ENCODE measurements at regions not wholly inside any gene's neighbourhood (a gene's known extent, or its start where the extent isn't known, plus 50 kb on each side); places are given as distances from the start of the nearest gene placed in this dataset.

DNA sequence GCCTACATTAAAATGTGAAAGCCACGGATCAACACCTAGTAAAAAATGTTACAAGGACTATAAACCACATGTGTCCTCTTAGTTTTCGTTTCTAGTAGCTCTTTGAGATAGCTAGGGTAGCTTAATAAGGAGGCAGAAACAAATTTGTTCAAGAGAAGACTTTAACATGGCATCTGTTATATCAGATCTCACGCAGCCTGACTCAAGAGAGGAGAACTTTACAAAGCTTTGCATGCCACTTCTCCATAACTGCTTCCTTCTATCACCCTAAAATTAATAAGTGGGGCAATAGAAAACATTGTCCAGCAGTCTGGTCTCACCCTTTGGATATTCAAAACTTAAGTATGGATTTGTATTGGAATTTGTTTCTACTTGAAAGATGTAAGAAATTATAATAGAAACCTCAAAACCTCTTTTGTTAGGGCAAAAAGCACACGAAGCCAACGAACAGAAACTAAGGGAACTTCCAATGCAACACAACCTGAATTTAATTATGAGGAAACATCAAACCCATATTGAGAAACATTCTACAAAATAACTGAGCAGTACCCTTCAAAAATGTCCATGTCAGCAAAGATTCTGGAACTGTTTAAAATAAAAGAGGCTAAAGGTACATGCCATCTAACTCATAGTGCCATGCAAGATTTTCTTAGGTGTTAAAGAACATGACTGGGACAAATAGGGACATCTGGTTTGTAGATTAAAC, 194.8 kb downstream of the LRIG3 start:
- Mint-ChIP-seq H3K4me3 (no peak overlapping the region), H3K27me3 (peaks cover 6% of the 10 kb centered on the region), H3K27ac (no peak overlapping the region), H3K4me1 (ENCODE audit: unreplicated experiment) (no peaks in the 10 kb centered on the region), H3K36me3 (no peaks in the 10 kb centered on the region), H3K9me3 (no peaks in the 10 kb centered on the region)
- no peak for DNase-seq (ENCODE audit: extremely low spot score, unreplicated experiment)
- TF ChIP-seq, protein P1, sequence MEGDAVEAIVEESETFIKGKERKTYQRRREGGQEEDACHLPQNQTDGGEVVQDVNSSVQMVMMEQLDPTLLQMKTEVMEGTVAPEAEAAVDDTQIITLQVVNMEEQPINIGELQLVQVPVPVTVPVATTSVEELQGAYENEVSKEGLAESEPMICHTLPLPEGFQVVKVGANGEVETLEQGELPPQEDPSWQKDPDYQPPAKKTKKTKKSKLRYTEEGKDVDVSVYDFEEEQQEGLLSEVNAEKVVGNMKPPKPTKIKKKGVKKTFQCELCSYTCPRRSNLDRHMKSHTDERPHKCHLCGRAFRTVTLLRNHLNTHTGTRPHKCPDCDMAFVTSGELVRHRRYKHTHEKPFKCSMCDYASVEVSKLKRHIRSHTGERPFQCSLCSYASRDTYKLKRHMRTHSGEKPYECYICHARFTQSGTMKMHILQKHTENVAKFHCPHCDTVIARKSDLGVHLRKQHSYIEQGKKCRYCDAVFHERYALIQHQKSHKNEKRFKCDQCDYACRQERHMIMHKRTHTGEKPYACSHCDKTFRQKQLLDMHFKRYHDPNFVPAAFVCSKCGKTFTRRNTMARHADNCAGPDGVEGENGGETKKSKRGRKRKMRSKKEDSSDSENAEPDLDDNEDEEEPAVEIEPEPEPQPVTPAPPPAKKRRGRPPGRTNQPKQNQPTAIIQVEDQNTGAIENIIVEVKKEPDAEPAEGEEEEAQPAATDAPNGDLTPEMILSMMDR (conservative IDR thresholded peaks at IDR 0.05) = no peak

DNA sequence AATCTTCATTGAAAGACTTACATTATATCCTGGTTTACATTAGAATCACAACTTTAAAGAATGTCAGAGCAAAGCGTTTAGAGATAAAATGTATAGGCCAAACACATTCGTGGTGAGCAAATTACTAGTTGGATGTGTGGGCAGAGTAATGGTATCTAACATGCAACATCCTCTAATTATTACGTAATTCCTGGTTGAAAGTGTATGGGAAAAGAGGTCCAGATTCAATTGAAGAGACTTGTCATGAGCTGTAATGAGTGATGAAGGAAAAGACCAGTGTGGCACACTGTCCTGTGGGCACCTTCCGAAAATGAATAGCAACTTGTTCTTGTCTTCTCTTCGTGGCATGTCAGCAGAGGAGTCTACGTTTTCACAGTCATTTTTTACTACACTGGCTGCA, 192.8 kb downstream of the LRIG3 start:
- H3K36me3 Mint-ChIP-seq = no peaks in the 10 kb centered on the region
- no peak for DNase-seq (ENCODE audit: extremely low spot score, unreplicated experiment)
- TF ChIP-seq, protein P1 (conservative IDR thresholded peaks at IDR 0.05) = no peak
- no peaks in the 10 kb centered on the region for H3K9me3 Mint-ChIP-seq
- H3K27ac Mint-ChIP-seq = no peak overlapping the region
- H3K4me1 Mint-ChIP-seq (ENCODE audit: unreplicated experiment) = no peaks in the 10 kb centered on the region
- peaks cover 6% of the 10 kb centered on the region for H3K27me3 Mint-ChIP-seq
- H3K4me3 Mint-ChIP-seq = no peak overlapping the region

DNA sequence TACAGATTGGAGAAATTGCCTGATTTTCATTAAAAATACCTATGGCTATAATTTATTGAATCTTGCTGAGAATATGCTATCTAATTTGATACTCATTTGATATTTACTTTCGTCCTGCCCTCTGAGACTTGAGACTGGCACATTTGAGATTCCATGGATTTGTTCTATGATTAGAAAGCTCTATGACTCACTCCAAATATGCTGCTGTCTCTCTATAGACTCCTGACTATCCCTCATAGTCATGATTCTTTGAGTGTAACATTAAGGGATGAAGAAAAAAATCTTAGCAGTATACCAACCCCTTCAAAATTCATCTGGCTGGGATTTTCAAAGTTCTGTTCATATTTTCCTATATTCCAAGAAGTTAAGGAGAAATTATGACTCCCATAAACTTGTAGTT, 191.9 kb downstream of the LRIG3 start:
- H3K4me1 Mint-ChIP-seq (ENCODE audit: unreplicated experiment) = no peaks in the 10 kb centered on the region
- TF ChIP-seq, protein P1 (conservative IDR thresholded peaks at IDR 0.05) = no peak
- H3K9me3 Mint-ChIP-seq = no peaks in the 10 kb centered on the region
- H3K36me3 Mint-ChIP-seq = no peaks in the 10 kb centered on the region
- H3K27ac Mint-ChIP-seq = no peak overlapping the region
- peaks cover 6% of the 10 kb centered on the region for H3K27me3 Mint-ChIP-seq
- DNase-seq (ENCODE audit: extremely low spot score, unreplicated experiment) = no peak
- no peak overlapping the region for H3K4me3 Mint-ChIP-seq

DNA sequence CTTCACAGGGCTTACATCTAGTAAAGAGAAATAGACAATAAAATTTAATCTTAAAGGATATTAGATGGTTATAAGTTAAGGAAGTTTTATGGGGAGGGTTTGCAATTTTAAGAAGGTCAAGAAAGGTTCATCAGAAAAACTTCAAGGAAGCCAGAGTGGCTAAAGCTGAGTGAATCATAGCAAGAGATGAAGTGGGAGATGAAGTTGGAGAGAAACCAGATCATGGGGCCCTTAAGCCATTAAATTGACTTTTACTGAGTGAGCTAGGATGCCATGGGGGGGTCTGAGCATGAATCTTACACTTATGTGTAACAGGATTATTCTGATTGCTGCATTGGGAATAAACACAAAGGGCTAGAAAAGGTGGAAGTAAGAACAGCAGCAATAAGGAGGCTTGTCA, 189.2 kb downstream of the LRIG3 start:
- no peak for DNase-seq (ENCODE audit: extremely low spot score, unreplicated experiment)
- Mint-ChIP-seq H3K27me3 (no peaks in the 10 kb centered on the region), H3K4me3 (no peak overlapping the region), H3K4me1 (ENCODE audit: unreplicated experiment) (no peaks in the 10 kb centered on the region), H3K36me3 (no peaks in the 10 kb centered on the region), H3K9me3 (no peaks in the 10 kb centered on the region), H3K27ac (no peak overlapping the region)
- TF ChIP-seq, protein P1 (conservative IDR thresholded peaks at IDR 0.05) = no peak

DNA sequence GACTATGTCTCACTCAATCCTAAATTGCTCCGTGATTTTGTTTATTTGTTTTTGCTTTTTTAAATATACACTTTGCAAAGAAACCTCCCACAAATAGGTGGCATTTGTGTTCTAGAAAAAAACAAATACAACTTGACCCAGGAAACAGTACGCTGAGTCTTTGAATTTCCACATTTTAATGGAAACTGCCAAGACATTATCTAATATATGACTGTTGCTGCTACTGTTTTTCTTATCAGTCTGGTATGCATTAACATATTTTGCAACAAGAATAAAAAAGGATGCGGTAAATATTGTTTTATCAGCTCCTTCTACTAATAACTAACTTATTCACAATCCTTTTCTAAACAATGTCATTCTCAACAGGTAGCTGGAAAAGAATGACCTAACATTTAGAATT, 187.4 kb downstream of the LRIG3 start:
- no peaks in the 10 kb centered on the region for H3K27me3 Mint-ChIP-seq

More for the DNA sequence above, 187.4 kb downstream of the LRIG3 start:
- TF ChIP-seq, protein P1 (conservative IDR thresholded peaks at IDR 0.05) = no peak
- no peaks in the 10 kb centered on the region for H3K36me3 Mint-ChIP-seq
- H3K4me1 Mint-ChIP-seq (ENCODE audit: unreplicated experiment) = no peaks in the 10 kb centered on the region
- H3K9me3 Mint-ChIP-seq = no peaks in the 10 kb centered on the region
- DNase-seq (ENCODE audit: extremely low spot score, unreplicated experiment) = no peak
- no peak overlapping the region for H3K27ac Mint-ChIP-seq
- no peak overlapping the region for H3K4me3 Mint-ChIP-seq

Measured in type B pancreatic cell (in vitro differentiated cells).